ENCODE measurements at regions not wholly inside any gene's neighbourhood (a gene's known extent, or its start where the extent isn't known, plus 50 kb on each side); places are given as distances from the start of the nearest gene placed in this dataset.

GRCh38 chr9:82546136-82546535 is 516.8 kb downstream of the RASEF start (continued):
- TF ChIP-seq ZBTB33 (IDR thresholded peaks at IDR 0.05; ENCODE audit: extremely low read depth, insufficient replicate concordance, low read length): no peak

- no peak overlapping the region for H3K4me3 ChIP-seq (replicated peaks in 1 of 2; ENCODE audit: low read depth in 1 of 2, low read length in 2 of 2)
- H3K9me3 ChIP-seq (ENCODE audit: control insufficient read depth in 1 of 2, insufficient read depth in 1 of 2, low read depth in 1 of 2, low read length in 2 of 2): peaks cover 0 to 4% of the 10 kb centered on the region in 2 experiments; a peak in 1 of 4 replicates
- ChIA-PET CTCF (no interaction called here), RAD21 (ENCODE audit: low non-redundant PET in 1 of 2, low total read pairs in 2 of 2, uncharacterized antibody in 2 of 2, unreplicated experiment in 2 of 2) (no interaction called here), POLR2A (no interaction called here)
- no peaks in the 10 kb centered on the region for H4K20me1 ChIP-seq (ENCODE audit: insufficient read depth)
- H3K27me3 ChIP-seq (ENCODE audit: insufficient read depth, low read length): no peaks in the 10 kb centered on the region
- H3K4me1 ChIP-seq (ENCODE audit: control insufficient read depth in 1 of 2, insufficient read depth in 2 of 2, low read length in 2 of 2): no peaks in the 10 kb centered on the region
- H3K36me3 ChIP-seq (ENCODE audit: control insufficient read depth in 1 of 2, insufficient read depth in 2 of 2, low read length in 2 of 2): no peaks in the 10 kb centered on the region
- intact Hi-C loops (cut with micrococcal nuclease): no loop called here
- H3K9me2 ChIP-seq (ENCODE audit: insufficient read depth): no peaks in the 10 kb centered on the region
- H2AFZ ChIP-seq (ENCODE audit: low read depth, low read length, poor library complexity, severe bottlenecking): no peak overlapping the region
- DNase-seq (ENCODE audit: low read depth, low spot score) (no peak), ATAC-seq (no peak)
- H3K9ac ChIP-seq (ENCODE audit: low read length): no peak overlapping the region
- no peaks in the 10 kb centered on the region for H3K79me2 ChIP-seq (ENCODE audit: insufficient read depth, low read length)
- BruUV-seq (replicated peaks): no TSS peak
- H3K4me2 ChIP-seq (ENCODE audit: low read length): no peak overlapping the region
- H3K27ac ChIP-seq (ENCODE audit: low read depth, low read length): no peak overlapping the region
- no peak for TF ChIP-seq ZFX (IDR thresholded peaks at IDR 0.05)
- TF ChIP-seq CBX3 (IDR thresholded peaks at IDR 0.05; ENCODE audit: low read depth): no peak
- TF ChIP-seq ELF1 (IDR thresholded peaks at IDR 0.05; ENCODE audit: borderline replicate concordance, low read depth): no peak
- no peak for TF ChIP-seq ATF3 (IDR thresholded peaks at IDR 0.05)
- no peak for TF ChIP-seq EZH2phosphoT487 (IDR thresholded peaks at IDR 0.05; ENCODE audit: borderline replicate concordance)
- no peak for TF ChIP-seq POLR2AphosphoS5 (IDR thresholded peaks at IDR 0.05; ENCODE audit: low read depth, low read length)
- TF ChIP-seq RAD21 (IDR thresholded peaks at IDR 0.05; ENCODE audit: low read depth): no peak
- TF ChIP-seq SP1 (IDR thresholded peaks at IDR 0.05; ENCODE audit: low read depth): no peak
- TF ChIP-seq REST (IDR thresholded peaks at IDR 0.05; ENCODE audit: low read depth): no peak
- TF ChIP-seq SRF (IDR thresholded peaks at IDR 0.05; ENCODE audit: low read depth): no peak
- TF ChIP-seq YY1 (IDR thresholded peaks at IDR 0.05; ENCODE audit: extremely low read depth, insufficient replicate concordance, low read depth, low read length): no peak
- TF ChIP-seq ZBTB33 (IDR thresholded peaks at IDR 0.05; ENCODE audit: extremely low read depth, insufficient replicate concordance, low read length): no peak
- no peak for TF ChIP-seq FOSL1 (IDR thresholded peaks at IDR 0.05; ENCODE audit: low read depth)
- TF ChIP-seq CEBPB (IDR thresholded peaks at IDR 0.05; ENCODE audit: low read depth): no peak
- no peak for TF ChIP-seq EGR1 (IDR thresholded peaks at IDR 0.05; ENCODE audit: low read depth)
- TF ChIP-seq EZH2 (IDR thresholded peaks at IDR 0.05): no peak
- TF ChIP-seq MAX (IDR thresholded peaks at IDR 0.05): no peak
- no peak for TF ChIP-seq TCF7L2 (IDR thresholded peaks at IDR 0.05; ENCODE audit: borderline replicate concordance, extremely low read depth, insufficient read depth, insufficient read length)
- TF ChIP-seq SIN3A (IDR thresholded peaks at IDR 0.05; ENCODE audit: low read depth): no peak
These were observed 514.9 kb downstream of the RASEF start for GRCh38 chr9:82547995-82548394.
